ENCODE measurements at regions not wholly inside any gene's neighbourhood (a gene's known extent, or its start where the extent isn't known, plus 50 kb on each side); places are given as distances from the start of the nearest gene placed in this dataset.
A peak's percentile ranks its signal among the peaks of the same experiment; 100 is the strongest.
"Not testable (repeated sequence)": the region's sequence is repeated elsewhere in the genome, so short reads cannot be mapped to it uniquely, and the experiment has no call there.

DNA sequence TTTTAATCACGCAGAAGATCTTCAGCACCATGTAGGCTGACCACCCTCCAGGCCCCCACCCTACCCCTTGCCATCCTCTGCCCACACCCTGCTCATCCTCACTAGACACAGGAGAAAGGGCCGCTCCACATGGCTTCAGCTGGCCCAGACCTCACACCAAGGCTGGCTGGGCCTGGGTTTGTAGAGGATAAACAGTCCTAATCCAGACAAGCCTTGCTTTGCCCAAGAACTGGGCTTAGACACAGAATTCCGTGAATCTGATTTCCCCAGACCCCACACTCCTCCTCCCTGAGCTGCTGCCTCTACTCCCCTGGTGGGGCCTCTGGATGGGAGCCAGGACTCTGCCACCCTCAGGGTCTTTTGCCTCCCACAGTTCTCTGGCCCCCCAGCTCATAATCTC is 185.3 kb downstream of the CYP26B1 start:
- no peak for DNase-seq (ENCODE audit: low read depth in 4 of 4, low spot score in 3 of 4)

DNA sequence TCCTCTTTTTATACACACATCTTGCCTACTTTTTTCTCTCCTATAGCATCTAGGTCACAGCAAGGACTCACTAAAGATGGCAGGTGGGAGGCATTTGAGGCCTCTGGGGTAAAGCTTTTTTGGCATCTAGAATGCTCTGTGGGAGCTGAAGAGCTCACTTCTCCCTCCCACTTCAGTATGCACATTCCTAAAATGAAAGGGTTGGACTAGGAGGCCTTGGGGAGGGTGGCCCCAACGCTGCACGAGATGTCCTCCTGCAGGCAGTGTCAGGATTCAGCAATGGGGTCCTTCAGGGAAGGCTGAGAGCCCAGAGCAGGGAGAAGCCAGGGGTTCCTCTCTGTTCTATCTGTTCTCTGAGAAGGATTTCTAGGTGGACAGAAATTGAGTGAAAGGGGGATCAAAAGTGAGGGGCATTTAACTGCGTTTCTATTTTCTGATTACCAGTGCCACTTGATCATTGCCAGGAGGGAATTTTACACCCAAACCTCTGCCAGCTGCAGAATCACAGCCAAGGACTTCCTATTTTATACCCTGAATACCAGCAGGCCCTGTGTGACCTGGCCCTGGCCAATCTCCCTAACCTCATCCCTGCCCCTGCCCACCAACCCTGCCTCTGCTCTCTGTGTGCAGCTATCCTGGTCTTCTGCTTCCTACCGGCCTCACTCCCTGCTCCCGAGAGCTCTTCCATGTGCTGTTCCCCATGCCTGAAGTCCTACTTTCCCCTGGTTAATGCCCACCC is 186.2 kb downstream of the CYP26B1 start:
- DNase-seq (ENCODE audit: low read depth in 4 of 4, low spot score in 3 of 4), result no peak

DNA sequence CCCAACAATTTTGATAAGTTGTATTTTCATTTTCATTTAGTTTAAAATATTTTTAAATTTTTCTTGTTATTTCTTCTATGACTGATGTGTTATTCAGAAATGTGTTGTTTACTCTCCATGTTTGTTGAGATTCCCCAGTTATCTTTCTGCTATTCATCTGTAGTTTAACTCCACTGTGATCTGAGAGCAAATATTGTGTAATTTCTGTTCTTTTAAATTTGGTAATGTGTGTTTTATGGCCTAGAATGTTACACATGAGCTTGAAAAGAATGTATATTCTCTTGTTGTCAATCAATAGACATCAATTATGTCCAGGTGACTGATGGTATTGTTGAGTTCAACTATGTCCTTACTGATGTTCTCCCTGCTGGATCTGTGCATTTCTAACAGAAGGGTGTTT is 188.2 kb downstream of the CYP26B1 start:
- DNase-seq (ENCODE audit: low read depth in 4 of 4, low spot score in 3 of 4), result no peak

DNA sequence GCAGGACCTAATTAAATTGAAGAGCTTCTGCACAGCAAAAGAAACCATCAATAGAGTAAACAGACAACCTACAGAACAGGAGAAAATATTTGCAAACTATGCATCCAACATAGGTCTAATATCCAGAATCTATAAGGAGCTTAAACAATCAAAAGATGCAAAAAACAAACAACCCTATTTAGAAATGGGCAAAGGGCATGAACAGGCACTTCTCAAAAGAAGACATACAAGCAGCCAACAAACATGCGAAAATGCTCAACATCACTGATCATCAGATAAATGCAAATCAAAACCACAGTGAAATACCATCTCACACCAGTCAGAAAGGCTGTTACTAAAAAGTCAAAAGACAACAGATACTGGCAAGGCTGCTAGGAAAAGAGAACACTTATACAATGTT is 189.2 kb downstream of the CYP26B1 start:
- not testable (repeated sequence) for DNase-seq (ENCODE audit: low read depth in 4 of 4, low spot score in 3 of 4)

DNA sequence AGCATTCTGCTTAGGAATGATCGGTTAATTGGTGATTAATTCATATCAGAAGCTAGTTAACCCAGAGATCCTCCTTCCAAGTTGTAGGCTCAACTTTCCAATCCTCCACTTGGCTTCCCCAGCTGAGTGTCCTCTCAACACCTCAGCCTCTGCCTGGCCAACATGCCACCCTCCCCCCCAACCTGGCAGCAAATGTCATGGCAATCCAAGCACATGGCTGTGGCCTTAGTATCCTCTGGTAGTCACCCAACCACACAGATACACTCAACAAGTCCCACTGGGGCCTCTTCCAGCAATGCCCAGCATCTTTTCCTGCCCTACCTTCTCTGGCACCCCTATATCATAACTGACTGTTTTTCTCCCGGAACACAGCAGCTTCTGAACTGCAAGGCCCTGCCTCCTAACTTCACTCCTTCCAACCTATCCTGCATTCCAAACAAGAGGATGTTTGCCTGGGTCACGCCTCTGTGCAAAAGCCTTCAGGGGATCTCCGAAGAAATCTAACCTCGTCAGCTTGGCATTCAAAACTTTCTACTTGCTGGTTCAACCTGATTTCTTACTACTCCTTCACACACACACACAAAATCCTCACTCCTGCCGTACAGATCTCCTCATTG is 195.0 kb downstream of the CYP26B1 start:
- no peak for DNase-seq (ENCODE audit: low read depth in 4 of 4, low spot score in 3 of 4)

DNA sequence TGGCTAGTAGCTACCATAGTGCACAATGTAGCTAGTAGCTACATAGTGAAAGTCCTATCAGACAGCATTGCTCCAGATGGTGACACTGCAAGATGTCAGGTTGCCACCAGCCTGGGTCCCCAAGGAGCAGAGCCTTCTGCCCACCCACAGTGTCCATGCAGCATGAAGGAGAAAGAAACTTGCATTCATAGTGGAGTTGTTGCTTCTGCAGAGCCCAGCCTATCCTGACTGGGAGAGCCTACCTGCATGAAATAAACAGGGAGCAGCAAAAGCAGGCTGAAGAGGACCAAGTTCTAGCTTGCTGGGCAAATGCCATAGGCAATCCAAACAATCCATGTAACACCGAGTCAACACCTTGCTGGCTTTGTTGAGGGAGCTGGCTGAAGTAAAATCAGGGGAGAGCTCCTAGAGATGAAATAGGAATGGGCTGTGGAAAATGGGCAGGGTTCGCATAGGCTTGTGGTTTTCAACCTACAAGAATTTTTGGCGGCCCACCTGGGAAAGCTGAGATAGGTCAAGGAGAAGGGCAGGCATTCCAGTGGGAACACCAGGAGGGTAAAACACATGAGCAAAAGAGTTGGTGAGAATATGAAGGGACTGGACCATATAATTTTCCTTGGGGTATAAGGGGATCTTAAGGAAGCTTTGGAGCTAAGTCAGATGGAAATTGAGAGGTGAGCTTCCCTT is 195.8 kb downstream of the CYP26B1 start:
- DNase-seq (ENCODE audit: low read depth in 4 of 4, low spot score in 3 of 4), result no peak

DNA sequence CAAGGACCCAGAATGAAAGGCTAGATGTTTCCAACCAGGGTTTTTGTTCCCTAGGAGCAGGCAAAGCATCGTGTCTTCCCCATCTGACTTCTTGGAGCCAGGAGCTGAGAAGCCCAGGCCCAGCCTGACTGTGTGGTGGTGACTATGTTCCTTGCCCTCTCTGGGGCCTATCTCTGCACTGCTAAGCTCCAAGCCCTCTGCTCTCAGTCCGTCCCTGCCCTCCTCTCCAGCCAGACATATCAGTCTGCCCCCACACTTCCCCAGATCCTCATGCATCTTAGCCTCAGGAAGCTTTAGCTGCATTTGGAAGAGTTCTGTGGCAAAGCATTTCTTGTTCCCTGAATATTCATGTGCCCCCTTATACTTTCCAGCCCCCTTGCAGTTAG is 196.6 kb downstream of the CYP26B1 start:
- DNase-seq (ENCODE audit: low read depth in 4 of 4, low spot score in 3 of 4), result no peak

DNA sequence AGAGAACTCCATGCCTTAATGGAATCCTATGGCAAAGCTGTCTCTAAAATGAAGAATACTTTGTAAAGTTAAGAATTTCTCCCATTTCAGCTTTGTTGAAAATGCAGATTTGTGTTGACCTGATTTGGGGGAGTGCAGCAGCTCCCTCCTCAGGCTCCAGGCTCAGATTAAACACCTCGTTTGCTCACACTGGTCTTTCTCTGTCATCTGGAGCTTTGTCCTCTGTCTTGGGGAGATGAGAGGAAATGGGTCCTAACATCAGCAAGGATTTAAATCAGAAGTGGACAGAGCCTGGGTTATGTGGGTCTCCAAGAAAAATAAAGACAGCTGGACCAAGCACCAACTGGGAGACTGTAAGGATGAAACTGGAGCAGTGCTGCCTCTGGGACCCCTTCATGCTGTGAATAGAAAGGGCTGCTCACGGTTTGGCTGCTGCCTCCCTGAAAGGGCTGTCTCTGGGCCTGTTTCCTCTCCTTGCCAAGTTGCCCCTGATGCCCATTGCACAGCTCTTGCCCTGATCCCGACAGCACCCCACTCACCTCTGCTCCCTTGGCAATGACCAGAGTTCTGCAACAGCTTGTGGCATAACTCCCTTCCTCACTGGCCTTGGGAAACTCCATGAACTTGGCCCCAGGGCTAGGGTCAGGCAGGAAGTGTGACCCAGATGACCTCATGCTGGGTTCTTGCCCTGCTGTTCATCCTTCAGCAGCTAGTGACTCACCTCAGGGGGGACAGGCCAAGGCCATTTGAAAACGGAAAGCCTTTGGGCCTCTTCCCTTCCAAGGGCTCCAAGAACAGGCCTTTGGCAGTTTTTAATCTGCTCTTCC is 197.2 kb downstream of the CYP26B1 start:
- DNase-seq (ENCODE audit: low read depth in 4 of 4, low spot score in 3 of 4), result no peak

DNA sequence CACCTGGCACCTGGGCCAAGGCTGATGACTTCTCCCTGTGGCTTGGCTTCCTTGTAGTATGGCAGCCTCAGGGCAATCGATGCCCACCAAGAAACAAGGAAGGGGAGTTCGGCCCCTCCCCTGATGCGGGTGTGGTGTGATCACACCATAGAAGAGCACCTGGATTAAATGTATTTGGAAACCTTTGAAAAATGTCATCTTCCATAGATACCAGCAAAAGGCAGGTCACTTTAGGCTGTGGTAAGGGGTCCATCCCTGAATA is 198.2 kb downstream of the CYP26B1 start:
- DNase-seq (ENCODE audit: low read depth in 4 of 4, low spot score in 3 of 4), result no peak

DNA sequence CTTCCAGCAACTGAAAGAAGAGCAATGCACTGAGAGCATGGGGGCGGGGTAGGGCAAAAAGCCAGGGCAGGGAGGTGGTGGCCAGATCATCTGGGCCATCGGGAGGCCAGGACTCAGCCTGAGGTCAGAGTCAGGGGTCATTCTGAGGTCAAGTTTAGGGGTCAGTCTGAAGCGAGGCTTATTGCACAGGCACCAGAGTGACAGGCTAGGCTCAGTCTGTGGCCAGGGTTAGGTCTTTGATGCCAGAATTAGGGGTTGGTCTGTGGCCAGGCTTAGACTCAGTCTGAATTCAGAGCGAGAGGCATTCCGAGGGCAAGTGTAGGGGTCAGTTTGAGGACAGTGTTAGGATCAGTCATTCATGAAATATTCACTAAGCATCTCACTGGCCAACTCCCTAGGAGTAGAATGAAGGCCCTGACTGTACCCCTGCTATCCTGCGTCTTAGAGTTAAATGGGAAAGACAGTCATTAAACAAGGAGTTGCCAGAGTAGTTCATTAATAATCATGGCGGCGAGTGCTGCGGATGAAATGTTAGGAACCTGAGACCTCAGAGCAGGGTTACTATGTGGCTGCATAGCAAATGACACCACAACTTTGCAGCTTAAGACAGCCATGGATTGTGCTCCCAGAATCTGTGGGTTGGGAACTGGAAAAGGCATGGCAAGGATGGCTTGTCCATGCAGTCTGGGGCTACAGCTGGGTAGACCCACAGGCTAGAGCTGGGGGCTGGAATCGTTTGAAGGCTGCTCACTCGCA is 198.7 kb downstream of the CYP26B1 start:
- no peak for DNase-seq (ENCODE audit: low read depth in 4 of 4, low spot score in 3 of 4)

DNA sequence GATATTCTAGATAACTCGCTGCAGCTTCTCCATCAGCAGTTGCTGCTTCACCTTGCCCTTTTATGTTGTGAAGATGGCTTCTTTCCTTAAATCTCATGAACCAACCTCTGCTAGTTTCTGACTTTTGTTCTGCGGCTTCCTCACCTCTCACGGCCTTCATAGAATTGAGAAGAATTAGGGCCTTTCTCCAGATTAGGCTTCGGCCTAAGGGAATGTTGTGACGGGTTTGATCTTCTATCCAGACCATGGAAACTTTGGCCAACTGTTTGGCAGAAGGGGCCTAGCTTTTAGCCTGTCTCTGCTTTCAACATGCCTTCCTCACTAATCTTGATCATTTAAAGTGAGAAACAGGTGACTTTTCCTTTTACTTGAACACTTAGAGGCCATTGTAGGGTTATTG is 199.9 kb downstream of the CYP26B1 start:
- no peak for DNase-seq (ENCODE audit: low read depth in 4 of 4, low spot score in 3 of 4)

DNA sequence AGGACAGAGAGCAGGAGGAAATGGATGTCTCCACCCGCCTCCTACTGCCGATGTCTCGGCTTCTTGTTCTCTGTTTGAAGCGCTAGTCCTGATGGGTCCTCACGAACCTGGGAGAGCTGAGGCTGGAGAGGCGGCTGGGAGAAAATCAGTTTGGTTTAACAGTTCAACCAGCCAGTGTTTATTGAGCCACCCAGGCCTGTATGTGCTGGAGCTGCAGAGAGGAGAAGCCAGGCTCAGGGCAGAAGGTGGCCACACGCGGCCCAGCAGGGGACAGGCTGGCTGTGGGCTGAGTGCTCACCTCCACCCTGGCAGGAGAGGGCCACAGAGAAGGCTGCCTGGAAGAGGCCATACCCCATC is 202.1 kb downstream of the CYP26B1 start:
- DNase-seq (ENCODE audit: low read depth in 4 of 4, low spot score in 3 of 4), result no peak

DNA sequence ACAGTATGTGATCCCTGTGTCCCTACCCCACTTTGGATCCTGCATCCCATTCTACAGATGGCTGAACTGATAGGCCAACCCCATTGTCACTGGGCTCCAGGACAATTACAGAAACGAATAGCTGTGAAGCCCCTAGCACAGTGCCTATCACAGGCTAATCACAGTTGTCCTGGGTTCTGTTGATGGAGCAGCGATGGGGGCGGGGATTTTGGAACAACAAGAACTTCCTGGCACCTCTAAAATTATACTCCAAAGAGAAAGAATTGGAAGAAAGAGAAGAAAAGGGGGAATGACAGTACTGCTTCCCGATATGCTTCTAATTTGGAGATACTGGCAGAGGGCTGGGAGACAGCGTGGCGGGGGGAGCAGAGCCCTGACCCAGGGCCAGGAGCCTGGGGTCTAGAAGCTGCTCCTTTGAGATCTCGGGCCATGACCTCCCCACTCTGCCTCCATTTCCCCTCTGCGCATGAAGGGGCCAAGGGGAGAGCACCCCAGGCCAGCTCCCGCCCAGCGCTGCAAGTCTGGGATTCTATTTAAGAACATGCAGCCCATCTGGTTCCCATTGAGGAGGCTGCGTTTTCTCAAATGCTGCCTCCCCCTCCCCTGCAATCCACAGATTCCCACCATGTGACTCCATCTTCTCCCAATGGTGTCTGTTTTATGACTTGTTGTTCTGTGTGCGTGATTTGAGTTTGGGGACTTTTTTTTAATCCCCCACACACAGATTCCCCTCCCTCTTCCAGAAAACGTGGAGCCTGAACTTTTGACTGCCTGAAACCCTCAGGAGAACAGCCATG is 202.7 kb downstream of the CYP26B1 start:
- DNase-seq (ENCODE audit: low read depth in 4 of 4, low spot score in 3 of 4), result no peak

DNA sequence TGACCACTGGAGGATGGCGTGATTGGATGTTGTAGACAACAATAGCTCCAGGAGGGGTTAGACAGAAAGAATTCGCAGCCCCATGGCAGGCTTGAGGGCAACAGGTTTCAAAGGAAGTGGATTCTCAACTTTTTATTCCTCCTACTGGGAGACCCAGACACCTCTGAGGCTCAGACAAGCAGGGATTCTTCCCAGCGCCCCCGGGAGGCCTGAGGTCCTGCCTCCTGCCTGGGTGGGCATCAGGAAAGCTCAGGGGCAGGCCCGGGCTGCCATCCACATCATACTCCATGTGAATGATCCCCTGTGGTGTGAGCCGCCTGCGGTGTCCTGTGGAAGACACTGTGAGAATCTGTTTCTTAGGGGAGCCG is 203.5 kb downstream of the CYP26B1 start:
- DNase-seq (ENCODE audit: low read depth in 4 of 4, low spot score in 3 of 4), result no peak

DNA sequence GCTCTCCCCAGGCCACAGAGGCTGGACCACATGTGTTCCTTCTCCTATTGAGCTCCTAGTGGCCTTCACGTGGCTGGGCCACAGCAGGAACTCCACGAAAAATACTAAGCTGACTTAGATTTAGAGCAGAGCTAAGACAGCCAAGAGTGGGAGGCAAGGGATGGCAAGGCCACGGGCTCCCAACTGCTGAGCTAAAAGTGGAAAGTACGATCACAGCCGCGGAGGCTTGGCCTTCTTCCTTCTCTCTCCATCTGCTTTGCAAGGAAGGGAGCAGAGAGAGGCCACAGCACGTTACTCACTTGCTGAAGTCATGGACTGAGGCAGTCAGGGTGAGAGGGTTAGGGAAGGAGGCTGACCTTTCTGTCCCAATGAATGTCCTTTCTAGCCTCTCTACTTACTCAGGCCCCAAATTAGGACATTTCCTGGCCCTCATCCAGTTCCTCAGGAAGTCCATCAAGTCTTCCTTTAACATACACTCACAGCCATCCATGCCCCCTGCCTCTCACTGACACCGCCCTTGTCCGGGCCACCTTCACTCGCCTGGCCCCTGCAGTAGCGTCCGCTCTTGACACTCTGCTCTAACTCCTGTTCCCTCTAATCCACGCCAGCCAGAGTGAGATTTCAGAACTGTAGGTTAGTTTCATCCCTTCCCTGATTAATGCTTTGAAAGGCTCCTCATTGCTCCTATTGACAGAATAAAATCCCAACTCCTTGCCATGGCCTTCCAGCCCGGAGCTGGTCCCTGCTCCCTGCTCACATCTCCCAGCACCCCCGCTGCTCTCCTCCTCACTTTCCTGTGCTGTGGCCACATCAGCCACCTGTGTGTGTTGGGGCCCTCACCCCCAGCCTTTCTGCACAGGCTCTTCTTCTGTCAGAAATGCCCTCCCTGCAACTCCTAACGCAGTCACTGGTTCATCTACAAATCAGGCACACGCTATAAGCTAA is 204.2 kb downstream of the CYP26B1 start:
- DNase-seq (ENCODE audit: low read depth in 4 of 4, low spot score in 3 of 4), result no peak

DNA sequence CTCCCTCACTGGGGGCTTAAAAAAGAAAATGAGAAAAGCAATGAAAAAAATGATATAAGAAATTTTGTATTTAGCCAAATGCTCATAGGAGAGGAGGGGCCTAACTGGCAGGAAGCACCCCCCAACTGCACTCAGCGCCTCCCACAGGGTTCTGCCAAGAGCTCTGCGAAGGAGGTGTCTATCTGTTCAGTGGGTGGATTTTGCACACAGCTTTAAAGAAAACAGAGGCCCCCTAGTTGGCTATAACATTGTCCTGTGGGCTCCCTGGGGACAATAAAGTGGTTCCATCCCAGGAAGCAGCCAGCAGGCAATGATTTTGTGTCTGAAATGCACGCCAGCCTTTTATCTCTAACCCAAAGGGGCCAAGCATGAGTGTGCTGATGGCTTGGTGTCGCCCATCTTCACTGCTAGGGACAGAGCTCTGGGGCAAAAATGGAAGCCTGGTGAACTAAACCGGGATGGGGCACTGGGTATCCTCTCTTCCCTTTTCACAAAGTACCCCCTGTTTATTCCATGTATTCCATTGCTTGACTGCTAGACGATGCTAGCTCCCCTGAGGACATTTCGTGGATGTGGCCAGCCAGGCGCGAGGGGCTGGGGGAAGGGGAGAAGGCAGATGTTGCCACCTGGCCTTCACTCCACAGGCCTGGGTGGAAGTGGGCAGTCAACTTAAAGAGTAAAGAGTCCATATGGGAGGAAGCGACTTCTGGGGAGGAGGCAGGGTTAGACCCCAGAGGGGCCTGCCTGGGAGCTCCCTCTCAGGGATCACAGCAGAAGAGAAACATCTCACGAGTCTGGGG is 205.7 kb downstream of the CYP26B1 start:
- DNase-seq (ENCODE audit: low read depth in 4 of 4, low spot score in 3 of 4), result no peak

DNA sequence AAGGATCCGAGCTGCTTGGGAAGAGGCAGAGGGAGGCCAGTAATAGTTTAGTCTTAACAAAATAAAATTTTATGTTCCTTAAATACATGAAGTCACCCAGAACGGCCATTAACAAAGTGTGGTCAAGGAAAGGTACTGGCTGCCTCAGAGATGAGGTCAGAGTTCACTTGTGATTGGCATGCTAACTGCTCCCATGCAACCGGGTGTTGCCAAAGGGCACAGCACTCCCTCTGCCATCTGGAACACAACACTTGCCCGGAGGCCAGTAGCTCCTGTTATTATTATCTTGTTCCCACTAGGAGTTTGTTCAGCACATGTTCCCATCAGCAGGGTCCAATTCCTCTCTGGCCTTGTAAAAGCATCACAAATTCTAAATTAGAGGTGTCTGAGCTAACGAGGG is 207.0 kb downstream of the CYP26B1 start:
- DNase-seq (ENCODE audit: low read depth in 4 of 4, low spot score in 3 of 4), result peak in 1 of 4 donors; percentile 44
